Progenitor cell of endocrine pancreas (in vitro differentiated cells): ENCODE measurements at regions not wholly inside any gene's neighbourhood (a gene's known extent, or its start where the extent isn't known, plus 50 kb on each side); places are given as distances from the start of the nearest gene placed in this dataset.

Experiments
- DNase-seq: peaks from one replicate; pipeline ENCODE4 v3.0.0; 2021; ENCODE audit warnings: low spot score; ENCODE audit not compliant: unreplicated experiment
- H3K27ac Mint-ChIP-seq: 2 replicates; pipeline ENCODE4 v1.8.0; 2021; ENCODE audit warnings: mild to moderate bottlenecking, moderate library complexity, mixed read lengths
- H3K27me3 Mint-ChIP-seq: 2 replicates; pipeline ENCODE4 v1.8.0; 2021; ENCODE audit warnings: mixed read lengths
- H3K36me3 Mint-ChIP-seq: 2 replicates; pipeline ENCODE4 v1.8.0; 2022; ENCODE audit warnings: mixed read lengths; ENCODE audit not compliant: insufficient read depth
- H3K4me1 Mint-ChIP-seq: 2 replicates; pipeline ENCODE4 v1.8.0; 2021; ENCODE audit warnings: low read depth, mixed read lengths
- H3K4me3 Mint-ChIP-seq: 2 replicates; pipeline ENCODE4 v1.8.0; 2021; ENCODE audit warnings: low read depth, mild to moderate bottlenecking, moderate library complexity, mixed read lengths
- H3K9me3 Mint-ChIP-seq: 2 replicates; pipeline ENCODE4 v1.8.0; 2021; ENCODE audit warnings: low read depth, mixed read lengths
- TF ChIP-seq, protein P1 (sequence below): fragments of 200-600 bp; sonication (generic); IDR thresholded peaks from one replicate; pipeline ENCODE4 v1.5.0; 2021; ENCODE audit warnings: antibody characterized with exemption, mild to moderate bottlenecking; ENCODE audit not compliant: unreplicated experiment

DNA sequence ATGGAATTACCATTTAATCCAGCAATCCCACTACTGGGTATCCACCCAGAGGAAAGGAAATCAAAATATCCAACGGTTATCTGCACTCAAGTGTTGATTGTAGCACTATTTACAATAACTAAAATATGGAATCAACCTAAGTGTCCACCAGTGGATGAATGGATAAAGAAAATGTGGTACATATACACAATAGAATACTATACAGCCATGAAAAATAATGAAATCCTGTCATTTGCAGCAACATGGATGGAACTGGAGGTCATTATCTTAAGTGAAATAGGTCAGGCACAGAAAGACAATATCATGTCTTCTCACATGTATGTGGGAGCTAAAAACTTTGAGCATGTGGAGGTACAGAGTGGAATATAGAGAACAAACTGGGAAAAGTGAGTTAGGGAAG is 92.9 kb upstream of the ARHGEF7 start:
- Mint-ChIP-seq H3K27me3 (peaks cover 3% of the 10 kb centered on the region), H3K27ac (no peak overlapping the region), H3K9me3 (peaks cover 10% of the 10 kb centered on the region), H3K36me3 (no peaks in the 10 kb centered on the region), H3K4me3 (no peak overlapping the region), H3K4me1 (no peaks in the 10 kb centered on the region)
- DNase-seq, result no peak
- TF ChIP-seq, protein P1, sequence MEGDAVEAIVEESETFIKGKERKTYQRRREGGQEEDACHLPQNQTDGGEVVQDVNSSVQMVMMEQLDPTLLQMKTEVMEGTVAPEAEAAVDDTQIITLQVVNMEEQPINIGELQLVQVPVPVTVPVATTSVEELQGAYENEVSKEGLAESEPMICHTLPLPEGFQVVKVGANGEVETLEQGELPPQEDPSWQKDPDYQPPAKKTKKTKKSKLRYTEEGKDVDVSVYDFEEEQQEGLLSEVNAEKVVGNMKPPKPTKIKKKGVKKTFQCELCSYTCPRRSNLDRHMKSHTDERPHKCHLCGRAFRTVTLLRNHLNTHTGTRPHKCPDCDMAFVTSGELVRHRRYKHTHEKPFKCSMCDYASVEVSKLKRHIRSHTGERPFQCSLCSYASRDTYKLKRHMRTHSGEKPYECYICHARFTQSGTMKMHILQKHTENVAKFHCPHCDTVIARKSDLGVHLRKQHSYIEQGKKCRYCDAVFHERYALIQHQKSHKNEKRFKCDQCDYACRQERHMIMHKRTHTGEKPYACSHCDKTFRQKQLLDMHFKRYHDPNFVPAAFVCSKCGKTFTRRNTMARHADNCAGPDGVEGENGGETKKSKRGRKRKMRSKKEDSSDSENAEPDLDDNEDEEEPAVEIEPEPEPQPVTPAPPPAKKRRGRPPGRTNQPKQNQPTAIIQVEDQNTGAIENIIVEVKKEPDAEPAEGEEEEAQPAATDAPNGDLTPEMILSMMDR, result no peak

DNA sequence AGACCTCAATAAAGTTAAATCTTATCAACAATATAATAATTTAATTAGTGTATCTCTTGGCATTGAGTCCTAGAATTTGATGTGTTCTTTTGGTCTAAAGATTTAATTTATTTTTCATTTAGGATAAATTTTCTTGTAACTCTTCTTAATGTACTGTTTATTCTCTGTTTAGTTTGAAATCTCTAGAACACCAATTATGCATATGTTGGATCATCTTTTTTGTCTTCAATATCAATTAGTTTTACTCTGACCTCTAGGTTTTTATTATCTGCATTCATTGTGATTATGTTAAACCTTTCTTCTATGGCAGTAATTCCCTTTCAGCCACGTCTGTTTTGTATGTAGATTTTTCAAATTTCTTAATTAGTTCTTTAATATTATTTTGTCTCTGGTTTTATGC is 93.8 kb upstream of the ARHGEF7 start:
- H3K27me3 Mint-ChIP-seq, result no peaks in the 10 kb centered on the region
- no peaks in the 10 kb centered on the region for H3K36me3 Mint-ChIP-seq
- no peak for DNase-seq
- TF ChIP-seq, protein P1, result no peak
- H3K27ac Mint-ChIP-seq, result no peak overlapping the region
- peaks cover 10% of the 10 kb centered on the region for H3K9me3 Mint-ChIP-seq
- no peaks in the 10 kb centered on the region for H3K4me1 Mint-ChIP-seq
- no peak overlapping the region for H3K4me3 Mint-ChIP-seq

DNA sequence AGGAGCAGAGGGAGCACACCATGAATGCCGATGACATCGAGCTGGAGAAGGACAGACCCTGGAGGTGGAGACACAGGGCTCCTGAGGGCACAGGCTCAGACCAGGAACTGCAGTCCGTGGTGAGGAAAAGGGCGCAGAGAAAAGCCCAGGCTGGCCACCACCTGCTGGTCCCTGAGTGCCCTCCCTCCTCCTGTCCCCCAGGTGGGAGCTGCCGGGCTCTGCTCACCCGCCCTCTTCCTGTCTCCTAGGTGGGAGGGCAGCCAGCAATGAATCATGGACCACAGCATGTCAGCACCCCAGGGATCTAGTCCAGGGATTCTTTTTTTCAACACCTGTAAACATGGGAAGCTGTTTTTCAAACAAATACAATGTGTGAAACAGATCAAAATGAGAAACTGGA is 94.6 kb upstream of the ARHGEF7 start:
- H3K27ac Mint-ChIP-seq, result no peak overlapping the region
- H3K4me1 Mint-ChIP-seq, result no peaks in the 10 kb centered on the region
- no peaks in the 10 kb centered on the region for H3K27me3 Mint-ChIP-seq
- DNase-seq, result no peak
- no peaks in the 10 kb centered on the region for H3K36me3 Mint-ChIP-seq
- peaks cover 10% of the 10 kb centered on the region for H3K9me3 Mint-ChIP-seq
- TF ChIP-seq, protein P1, result no peak
- no peak overlapping the region for H3K4me3 Mint-ChIP-seq

DNA sequence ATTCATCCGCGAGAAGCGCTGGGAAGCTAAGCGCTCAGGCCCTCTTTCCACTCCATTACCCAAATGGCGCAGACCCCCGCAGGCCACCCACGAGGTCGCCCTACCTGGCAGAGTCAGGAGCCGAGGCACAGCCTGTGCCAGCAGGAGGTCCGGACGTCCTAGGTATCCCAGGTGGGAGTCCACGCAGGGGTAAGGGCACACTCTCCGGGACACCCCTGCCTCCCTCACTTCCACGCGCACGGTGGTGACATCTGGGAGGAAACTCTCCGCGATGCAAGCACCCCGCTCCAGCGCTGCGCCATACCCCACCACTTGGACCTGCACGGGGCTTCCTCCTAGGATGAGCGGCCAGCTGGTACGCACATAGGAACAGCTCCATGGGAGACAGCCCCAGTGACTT is 95.1 kb upstream of the ARHGEF7 start:
- Mint-ChIP-seq H3K27me3 (no peaks in the 10 kb centered on the region), H3K36me3 (no peaks in the 10 kb centered on the region), H3K9me3 (peaks cover 10% of the 10 kb centered on the region), H3K27ac (no peak overlapping the region), H3K4me1 (no peaks in the 10 kb centered on the region), H3K4me3 (no peak overlapping the region)
- TF ChIP-seq, protein P1, result no peak
- DNase-seq, result no peak

DNA sequence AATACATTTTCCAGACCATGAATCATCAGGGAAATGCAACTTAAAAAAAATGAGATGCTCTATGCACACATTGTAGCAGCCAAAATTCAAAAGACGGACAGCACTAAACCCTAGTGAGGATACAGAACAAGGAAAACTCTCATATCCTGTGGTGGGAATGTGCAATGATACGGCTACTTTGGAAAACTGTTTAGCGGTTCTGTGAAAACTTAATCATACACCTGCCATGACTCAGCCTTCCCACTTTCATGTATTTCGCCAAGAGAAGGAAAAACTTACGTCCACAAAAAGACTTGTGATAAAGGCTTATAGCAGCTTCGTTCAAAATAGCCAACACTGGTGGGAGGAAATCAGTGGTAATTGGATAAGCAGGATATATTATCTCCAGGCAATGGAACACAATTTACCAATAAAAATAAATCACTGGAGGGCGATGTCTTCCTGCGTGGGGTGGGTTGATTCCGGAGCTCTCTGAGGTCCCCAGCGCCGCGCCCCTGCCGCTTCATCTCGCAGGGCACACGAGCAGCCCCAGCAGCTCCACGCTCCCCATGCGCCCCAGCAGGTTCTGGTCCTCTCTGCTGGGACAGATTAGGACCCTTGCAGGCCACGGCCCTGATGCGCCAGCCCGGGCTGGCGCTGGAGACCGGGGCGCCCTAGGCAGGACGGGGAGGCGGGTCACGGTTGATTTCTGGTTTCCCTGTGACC is 97.2 kb upstream of the ARHGEF7 start:
- TF ChIP-seq, protein P1, result no peak
- DNase-seq, result no peak
- Mint-ChIP-seq H3K4me1 (no peaks in the 10 kb centered on the region), H3K27me3 (no peaks in the 10 kb centered on the region), H3K36me3 (no peaks in the 10 kb centered on the region), H3K4me3 (no peak overlapping the region), H3K27ac (no peak overlapping the region), H3K9me3 (peaks cover 10% of the 10 kb centered on the region)
